GM18907 (cell line): ENCODE measurements at regions not wholly inside any gene's neighbourhood (a gene's known extent, or its start where the extent isn't known, plus 50 kb on each side); places are given as distances from the start of the nearest gene placed in this dataset.
"Not testable (repeated sequence)": the region's sequence is repeated elsewhere in the genome, so short reads cannot be mapped to it uniquely, and the experiment has no call there.

Source experiments
- ATAC-seq: cut with Tn5 transposase; IDR thresholded peaks from one replicate; pipeline ENCODE4 v1.9.1; 2021; ENCODE audit warnings: mild to moderate bottlenecking, moderate library complexity; ENCODE audit not compliant: unreplicated experiment

DNA sequence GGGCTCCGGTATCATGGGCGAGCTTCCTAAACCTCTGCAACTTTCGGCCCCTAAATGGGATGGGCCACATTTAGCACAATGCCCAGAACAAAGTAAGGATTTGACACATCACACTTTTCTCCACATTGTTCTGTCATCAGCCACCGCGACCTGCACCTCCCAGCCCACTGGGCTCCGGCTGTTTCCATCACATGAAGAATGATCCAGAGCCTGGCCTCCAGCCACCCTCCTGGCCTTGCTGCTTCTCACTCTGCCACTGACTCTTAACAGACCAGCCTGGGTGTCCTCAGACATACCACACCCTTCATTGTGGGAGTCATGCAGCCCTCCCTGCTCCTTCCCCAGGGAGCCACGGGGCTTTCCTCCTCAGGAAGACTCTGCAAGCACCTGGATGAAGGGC is 113.7 kb downstream of the IGLL1 start:
- ATAC-seq, result no peak

DNA sequence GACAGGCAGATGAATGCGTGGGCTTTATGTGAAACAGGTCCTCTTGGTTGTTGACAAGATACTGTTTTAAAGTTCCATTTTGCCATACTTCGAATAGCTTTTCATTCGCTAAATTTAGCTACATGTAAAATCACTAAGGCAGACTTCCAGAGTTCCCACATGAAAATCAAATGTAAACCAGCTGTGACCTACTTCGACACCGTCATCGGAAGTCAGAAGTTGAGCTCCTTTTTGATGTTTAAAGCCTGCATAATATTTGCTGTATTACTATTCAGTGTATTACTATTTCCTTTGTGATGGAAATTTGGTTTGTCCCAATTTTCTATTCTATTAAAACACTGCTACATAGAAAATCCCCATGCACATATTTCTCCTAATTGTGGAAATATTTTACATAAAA is 115.3 kb downstream of the IGLL1 start:
- not testable (repeated sequence) for ATAC-seq

DNA sequence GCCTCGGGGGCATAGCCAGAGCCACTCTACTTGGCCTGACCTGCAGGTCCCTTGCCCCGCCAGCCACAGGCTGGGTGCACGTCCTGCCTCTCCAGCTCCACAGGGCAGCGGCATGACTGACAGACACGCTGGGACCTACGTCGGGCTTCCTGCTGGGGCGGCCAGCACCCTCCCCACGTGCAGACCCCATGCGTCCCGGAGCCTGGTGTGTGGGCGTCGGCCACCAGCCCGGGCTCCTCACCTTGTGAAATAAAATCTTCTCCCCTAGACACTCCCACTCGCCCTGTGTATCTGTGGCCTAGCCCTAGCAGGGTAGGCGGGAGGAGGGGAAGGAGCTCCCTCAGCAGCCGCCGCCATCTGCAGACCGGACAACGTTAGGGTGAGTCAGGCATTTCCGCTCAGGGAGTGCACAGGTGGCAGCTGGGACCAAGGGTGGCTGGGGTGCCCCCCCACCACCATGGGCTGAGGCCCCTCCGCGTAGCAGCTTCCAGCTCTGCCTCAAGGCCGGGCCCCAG is 119.5 kb downstream of the IGLL1 start:
- not testable (repeated sequence) for ATAC-seq

DNA sequence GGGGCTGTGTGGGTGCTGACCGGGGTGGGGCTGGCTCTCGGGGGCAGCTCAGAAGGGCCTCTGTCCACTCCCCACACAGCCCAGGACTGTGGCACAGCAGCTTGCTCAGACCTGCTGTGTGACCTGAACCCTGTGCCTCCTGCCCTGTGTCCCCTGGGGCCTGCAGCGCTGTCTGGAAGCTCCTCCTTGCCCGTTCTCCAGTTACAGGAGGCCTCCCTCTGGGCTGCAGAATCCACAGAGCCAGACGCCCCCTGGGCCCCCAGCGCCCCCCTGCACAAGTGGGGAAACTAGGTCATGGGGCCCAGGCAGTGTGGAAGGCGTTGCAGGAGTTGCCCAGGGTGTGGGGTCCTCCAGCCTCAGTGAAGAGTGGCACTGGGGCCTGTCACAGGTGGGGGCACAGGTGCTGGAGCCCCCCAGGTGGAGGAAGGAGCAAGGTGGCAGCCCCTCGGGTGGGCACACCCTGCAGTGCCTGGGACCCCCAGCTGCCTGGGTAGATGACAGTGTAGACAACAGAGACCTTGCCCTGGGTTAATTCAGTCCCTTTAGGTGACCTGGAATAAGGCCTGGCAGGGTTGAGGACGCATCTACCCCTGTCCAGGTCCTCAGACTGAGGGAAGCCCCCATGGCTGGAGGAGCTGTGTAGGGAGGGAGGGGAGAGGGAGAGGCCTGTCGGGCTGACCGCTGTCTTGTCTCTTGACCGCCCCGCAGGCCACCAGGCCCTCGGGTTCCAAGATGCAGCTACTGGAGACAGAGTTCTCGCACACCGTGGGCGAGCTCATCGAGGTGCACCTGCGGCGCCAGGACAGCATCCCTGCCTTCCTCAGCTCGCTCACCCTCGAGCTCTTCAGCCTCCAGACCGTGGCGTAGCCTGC is 120.2 kb downstream of the IGLL1 start:
- ATAC-seq, result not testable (repeated sequence)

DNA sequence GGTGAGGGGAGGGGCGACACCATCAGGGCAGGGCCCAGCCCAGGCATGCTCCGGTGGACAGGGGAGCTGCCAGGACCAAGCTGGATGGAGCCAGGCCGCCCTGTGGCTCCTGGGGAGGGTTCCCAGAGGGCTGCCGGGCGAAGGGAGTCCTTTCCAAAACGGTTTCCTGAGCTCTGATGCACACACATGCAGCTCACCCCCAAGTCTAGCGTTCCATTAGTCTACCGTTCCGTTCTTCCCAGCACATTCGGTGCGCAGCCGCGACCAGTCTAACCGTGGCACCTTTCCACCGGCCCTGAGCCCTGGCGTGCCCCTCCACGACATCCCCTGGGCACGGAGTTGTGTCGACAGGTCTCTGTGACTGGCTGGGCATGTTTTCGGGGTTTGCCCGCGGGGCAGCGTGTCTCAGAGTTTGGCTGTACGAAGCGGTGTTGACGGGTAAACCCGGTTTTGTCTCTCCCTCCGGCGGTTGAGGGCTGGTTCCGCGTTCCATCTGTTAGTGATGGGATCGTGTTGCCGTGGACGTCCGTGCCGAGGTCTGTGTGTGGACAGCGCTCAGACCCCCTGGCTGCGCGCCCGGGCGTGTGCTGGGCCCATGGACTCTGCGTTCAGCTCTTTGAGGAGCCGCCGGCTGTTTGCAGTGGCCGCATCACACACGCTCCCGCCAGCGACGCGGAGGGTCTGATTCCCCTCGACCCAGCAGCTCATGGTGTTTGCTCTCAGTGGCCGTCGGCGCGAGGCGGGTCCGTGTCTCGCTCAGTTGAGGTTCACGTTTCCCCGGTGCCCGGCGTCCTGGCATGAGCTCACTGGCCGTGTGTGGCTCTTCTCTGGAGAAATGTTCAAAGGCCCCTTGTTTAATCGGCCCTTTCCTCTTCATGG is 121.2 kb downstream of the IGLL1 start:
- no peak for ATAC-seq

DNA sequence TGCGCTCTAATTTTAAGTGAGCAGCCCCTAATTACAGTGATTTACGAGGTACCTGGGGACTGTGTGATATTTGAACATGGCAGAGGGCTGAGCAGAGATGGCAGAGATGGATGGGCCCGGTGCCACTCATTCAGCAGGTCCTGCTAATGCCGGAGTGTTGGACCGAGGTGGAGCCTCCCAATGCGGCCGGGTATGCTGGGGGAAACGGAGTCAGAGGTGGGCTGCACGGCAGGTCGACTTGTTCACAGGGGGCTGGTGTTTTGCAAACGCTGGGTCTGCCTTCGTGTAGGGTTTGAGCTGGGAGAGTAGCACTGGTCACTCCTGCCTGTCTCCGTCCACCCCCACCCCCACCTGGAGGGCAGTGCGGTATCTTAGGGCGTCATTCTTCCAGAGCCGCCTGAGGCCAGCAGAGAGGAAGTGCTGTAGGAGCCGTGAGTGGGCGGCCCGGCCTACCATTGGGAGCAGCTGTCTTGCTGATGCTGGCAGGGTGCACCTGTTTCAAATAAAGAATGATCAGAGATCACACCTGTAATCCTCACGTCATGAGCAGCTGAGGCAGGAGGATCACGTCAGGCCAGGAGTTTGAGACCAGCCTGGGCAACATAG is 122.6 kb downstream of the IGLL1 start:
- no peak for ATAC-seq

DNA sequence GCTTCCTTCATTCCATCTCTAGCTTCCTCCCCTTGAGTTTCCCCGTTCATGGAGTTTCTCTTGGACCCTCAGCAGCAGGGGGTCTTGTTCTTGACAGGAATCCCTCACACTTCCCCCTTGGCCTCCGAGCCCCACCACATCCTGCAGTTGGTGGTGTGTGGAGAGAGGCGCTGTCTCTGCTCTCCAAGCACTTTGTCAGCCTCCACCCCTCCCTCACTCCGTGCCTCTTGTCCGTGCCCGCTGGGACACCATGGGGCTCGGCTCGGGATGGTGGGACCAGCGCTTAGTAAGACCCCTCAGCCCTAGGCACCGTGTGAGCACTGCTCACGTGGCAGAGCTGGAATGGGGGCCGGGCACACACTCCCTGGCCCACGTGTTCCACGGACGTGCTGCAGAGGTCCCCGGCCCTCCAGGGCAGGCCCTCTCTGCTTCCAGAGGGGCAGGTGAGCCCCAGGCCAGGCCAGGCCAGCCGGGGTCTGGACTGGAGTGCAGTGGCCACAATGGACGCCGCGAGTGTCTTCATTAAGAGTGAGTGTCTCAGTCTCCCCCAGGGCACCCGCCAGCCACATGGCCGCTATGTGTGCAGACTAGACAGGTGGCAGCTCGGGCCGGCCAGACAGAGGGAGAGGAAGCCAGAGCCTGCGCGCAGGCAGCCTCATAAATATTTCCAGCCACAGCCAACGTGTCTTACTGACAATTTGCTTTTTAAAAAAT is 123.3 kb downstream of the IGLL1 start:
- ATAC-seq, result not testable (repeated sequence)

DNA sequence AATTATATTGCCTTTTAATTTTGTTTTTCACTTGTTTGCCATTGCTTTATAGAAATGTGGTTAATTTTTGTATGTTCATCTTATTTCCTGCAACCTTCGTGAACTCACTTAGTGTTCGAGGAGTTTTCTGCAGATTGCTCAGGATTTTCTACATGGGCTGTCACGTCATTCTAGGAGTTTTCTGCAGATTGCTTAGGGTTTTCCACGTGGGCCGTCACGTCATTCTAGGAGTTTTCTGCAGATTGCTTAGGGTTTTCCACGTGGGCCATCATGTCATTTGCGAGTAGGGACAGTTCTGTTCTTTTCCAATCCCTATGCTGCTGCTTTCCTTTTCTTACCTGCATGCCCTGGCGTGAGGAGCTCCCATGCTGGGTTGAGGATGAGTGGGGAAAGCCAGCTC is 125.7 kb downstream of the IGLL1 start:
- not testable (repeated sequence) for ATAC-seq

DNA sequence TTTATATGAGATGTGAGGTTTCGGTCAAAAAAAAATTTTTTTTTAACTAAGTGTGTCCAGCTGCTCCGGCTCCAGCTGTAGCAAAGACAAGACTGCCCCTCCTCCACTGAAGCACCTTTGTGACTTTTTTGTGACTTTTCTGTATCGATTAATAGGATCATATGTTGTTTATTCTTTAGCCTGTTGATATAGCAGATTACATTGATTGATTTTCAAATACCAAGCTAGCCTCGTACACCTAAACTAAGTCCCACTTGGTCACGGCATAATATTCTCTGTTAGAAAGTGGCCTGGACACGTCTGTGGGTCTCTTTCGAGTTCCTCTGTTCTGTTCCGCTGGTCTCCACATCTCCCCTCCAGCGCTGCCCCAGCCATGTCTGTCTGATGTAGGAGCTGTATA is 126.8 kb downstream of the IGLL1 start:
- ATAC-seq, result no peak

DNA sequence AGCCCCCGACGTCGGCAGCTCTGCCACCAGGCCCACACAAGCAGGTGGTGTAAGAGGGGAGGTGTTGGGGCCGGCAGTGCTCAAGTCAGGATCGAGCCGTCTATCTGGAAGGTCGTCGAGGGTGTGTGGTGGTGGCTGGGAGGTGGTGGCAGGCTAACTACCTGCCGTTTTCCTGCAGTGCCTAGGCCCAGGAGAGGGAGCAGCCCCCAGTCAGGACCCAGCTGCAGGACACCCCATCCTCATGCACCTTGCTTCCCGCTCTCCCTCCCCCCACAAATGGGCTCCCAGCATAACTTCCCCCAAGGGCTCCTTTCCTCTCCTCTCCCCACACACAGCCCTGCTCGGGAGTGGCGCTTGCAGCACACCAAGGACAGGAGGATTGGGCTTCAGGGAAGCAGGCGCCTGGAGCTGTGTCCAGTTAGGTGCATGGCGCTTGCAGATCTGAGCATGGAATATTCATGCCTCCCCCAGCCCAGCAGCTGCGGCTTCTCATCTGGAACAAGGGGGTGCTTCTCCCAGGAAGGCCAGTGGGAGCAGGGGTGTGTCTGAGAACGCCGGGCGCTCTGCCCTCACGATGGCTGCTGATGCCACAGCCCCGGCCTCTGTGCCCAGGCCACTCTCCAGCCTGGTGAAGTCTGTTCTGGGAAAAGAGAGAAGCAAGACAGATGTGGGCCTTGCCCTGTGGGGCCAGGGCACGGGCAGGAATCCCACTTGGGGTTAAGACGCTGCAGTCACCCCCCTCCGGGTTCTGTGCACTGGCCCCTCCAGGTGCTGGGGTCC is 127.7 kb downstream of the IGLL1 start:
- ATAC-seq, result no peak

DNA sequence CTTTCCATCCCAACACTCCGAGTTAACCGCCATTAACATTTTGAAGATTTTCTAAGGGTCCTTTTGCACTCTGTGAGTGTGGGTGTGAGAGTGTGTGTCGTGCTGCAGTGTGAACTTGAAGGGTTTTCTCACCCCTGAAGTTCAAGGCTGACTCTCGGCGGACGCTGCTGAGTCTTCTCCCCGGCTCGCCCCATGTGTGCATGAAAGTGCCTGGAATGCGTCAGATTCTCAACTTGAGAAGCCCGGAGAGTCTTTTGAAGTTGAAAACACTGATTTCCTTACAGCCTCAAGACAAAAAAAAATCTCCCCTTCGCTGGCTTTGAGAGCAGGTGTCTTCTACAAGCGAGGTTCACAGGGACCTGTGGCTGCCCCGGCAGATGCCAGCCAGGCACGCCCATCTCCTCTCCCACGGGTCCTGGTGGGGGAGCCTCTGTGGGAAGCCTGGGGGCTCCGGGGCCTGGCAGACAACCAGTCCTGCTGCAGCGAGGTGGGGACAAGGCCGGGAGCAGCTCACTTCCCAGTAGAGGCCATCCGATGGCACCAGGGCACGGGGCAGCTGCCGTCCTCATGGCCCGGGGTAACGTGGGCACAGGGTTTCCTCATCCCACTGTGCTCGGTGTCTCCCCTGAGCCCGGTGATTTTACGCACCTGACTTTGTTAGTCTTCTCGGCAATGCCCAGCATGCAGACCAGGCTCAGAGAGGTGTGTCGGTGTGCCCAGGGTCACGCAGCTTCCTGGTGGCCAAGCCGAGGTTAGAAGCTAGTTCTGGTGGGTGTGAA is 128.4 kb downstream of the IGLL1 start:
- not testable (repeated sequence) for ATAC-seq

DNA sequence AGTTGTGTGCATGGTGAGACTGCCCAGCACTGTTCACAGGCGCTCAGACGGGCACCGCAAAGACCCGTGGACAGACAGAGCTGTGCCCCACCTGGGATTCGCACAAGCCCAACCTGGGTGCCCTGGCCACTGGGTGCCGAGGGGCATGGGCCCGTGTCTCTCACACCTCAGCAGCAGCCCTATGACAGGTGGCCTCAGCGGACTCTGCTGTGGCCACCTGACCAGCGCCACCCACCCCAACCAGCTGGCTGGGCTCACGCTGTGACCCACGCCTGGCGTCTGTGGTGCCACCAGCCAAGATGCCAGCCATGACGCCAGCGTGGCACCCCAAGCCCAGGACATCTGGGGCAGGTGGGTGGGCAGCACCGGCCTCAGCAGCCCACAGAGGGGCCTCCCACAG is 129.3 kb downstream of the IGLL1 start:
- not testable (repeated sequence) for ATAC-seq

DNA sequence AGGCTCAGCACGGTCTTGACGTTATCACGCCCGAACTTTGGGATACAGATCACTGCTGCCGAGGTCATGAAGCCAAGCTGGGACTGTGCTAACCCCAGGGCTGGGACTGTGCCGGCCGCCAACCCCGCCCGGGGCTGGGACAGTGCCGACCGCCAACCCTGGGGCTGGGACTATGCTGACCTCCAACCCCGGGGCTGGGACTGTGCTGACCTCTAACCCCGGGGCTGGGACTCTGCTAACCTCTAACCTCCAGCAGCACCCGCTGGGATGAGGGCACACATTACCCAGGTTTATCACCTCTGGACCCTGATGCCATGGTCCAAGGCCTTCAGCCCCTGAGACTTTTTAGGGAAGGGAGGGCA is 129.7 kb downstream of the IGLL1 start:
- ATAC-seq, result no peak

DNA sequence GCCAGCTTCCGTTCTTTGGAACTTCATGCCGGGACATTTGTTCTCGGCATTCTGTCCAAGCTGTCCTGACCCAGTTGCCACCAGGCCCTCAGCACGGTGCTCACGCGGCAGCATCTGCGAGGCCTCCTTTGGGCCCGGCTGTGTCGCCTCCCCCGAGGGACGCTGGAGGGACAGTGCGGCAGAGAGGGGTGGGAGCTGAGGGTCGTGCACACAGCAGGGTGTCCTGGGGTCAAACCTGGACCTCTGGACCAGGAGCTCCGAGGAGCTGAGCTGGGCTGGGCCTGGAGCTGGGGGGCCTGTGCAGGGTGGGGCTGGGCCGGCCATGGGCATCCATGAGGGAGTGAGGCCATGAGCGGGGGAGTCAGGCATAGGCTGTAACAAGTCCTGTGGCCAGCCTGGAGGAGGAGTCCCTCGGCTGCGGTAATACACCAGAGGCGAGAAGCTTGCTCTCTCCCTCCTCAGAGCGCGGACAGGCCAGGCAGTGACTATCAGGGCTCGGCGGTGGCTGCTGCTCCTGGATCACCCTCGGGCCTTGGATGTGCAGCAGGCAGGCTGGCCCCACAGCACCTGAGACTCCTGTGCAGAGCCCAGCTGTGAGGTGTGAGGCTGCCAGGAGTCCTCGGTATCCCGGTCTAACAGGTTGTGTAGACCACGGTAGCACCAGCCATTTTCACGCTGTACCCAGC is 130.2 kb downstream of the IGLL1 start:
- not testable (repeated sequence) for ATAC-seq

DNA sequence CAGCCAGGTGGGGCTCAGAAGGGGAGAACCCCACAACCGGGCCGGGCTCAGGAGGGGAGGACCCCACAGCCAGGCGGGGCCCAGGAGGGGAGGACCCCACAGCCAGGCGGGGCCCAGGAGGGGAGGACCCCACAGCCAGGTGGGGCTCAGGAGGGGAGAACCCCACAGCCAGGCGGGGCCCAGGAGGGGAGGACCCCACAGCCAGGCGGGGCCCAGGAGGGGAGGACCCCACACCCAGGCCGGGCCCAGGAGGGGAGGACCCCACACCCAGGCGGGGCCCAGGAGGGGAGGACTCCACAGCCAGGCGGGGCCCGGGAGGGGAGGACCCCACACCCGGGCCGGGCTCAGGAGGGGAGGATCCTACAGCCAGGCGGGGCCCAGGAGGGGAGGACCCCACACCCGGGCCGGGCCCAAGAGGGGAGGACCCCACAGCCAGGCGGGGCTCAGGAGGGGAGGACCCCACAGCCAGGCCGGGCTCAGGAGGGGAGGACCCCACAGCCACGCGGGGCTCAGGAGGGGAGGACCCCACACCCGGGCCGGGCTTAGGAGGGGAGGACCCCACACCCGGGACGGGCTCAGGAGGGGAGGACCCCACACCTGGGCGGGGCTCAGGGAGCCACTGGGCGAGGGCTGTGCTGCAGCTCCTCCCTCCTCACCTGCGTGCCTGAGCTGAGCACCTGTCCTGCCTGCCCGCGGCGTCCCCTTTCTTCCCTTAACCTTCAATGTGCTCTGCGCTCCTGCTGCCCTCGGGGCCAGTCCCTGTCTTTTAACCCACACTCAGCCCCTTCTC is 131.4 kb downstream of the IGLL1 start:
- ATAC-seq, result not testable (repeated sequence)

DNA sequence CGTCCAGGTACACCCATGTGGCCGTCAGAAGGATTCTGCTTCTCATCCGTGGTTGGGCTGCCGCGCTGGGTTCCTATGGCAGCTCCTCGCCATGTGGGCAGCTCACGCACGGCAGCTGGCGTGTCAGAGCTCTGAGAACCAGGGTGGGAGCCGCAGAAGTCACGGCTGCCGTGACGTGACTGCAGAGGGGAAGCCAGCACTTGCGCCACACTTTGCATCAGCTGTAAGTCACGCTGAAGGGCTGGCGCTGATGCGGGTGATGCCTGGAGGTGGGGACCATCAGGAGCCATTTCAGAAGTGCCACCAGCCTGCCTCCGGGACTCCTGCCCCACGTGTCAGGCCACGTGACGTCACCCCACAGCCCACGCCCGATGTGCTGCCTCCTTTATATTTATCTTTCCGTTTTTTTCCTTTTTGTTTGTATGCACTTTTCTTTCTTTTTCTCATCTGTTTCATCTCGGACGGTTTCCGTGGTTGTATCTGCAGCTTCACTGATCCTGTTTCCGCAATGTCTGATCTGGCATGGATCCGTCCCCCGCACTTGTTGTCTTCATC is 133.2 kb downstream of the IGLL1 start:
- no peak for ATAC-seq

DNA sequence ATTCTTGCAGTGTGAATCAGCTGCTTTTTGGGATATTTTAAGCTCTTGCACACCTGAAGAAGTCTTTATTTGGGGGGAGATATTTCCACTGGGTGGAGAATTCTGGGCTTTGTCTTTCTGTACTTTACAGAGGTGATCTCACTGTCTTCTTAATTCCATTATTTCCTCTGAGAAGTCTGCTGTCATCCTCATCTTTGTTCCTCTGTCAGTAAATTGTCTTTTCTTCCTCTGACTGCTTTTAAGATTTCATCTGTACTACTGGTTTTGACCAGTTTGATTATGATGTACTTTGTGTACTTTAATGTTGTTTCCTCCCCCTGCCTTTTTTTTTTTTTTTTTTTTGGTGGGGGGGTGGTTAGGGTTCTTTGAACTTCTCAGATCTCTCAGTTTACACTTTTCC is 133.9 kb downstream of the IGLL1 start:
- not testable (repeated sequence) for ATAC-seq
